ENCODE measurements at regions not wholly inside any gene's neighbourhood (a gene's known extent, or its start where the extent isn't known, plus 50 kb on each side); places are given as distances from the start of the nearest gene placed in this dataset.

GRCh38 chr2:144078802-144079724 lies 440.9 kb downstream of the ZEB2 start:
- DNase-seq (ENCODE audit: low spot score): no peak

GRCh38 chr2:144078106-144078505 lies 441.8 kb downstream of the ZEB2 start:
- no peak for DNase-seq (ENCODE audit: low spot score)

GRCh38 chr2:144074450-144074849 lies 445.5 kb downstream of the ZEB2 start:
- no peak for DNase-seq (ENCODE audit: low spot score)

DNA sequence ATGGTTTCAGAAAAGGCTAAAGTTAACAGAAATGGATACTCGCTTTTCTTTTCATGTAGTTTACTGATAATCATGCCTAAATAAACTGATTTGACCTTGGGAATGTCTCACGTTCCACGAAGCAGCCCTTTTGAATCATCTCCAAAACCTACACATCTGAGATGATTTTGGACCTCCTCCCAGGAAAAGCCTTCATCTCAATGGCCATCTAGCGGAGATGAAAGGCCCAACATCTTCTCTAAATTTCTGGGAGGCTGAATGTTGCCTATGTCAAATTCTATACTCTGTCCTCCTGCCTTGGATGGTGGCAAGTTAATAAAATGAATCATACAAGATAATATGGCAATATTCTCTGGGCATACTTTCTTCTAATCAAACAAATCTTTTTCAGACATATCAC lies 448.5 kb downstream of the ZEB2 start:
- no peak for DNase-seq (ENCODE audit: low spot score)

DNA sequence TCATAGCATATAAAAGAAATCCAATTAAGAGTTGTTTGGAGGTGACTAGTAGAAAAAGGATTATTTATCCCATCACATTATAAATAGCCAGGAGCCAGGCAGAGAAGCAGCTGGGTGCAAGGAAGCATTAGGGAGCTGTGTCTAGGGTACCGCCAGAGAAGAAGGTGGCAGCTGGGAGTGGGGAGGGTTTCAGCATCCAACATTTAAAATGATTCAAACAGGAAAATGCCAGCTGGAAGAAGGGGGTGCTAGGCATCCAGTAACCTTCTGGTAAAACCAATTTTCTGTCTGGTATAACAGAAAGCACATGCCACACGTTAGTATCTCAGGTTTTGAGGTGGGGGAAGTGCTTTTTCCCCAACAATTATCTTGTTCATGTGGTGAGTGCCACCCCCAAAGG lies 452.4 kb downstream of the ZEB2 start:
- no peak for DNase-seq (ENCODE audit: low spot score)

GRCh38 chr2:144063602-144064001 lies 456.3 kb downstream of the ZEB2 start:
- DNase-seq (ENCODE audit: low spot score): no peak

- DNase-seq (ENCODE audit: low spot score): no peak
Observed at GRCh38 chr2:144054911-144055310, 465.0 kb downstream of the ZEB2 start.

GRCh38 chr2:144052083-144052482 lies 467.8 kb downstream of the ZEB2 start:
- DNase-seq (ENCODE audit: low spot score): no peak

- DNase-seq (ENCODE audit: low spot score): no peak
Observed at GRCh38 chr2:144049137-144049536, 470.8 kb downstream of the ZEB2 start.

DNA sequence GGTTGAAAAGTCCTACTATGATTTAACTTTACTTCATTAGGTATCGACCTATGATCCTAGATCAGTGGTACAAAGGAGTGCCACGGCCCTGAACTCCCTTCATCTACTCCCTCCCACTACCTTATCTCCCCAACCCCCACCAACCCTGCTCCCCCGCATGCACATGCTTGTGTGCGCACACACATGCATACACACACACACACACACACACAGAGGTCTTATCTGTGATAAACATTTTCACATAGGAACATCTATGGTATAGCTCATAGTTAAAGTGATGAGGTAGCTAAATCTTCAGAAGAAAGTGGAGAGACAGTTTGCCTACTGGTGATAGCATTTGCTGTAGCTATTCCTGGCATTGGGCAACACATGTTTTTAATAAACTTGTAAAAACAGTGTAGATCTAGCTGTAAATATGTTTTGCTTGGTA lies 471.3 kb downstream of the ZEB2 start:
- DNase-seq (ENCODE audit: low spot score): no peak

- DNase-seq (ENCODE audit: low spot score): no peak
Observed at GRCh38 chr2:144042751-144043150, 477.2 kb downstream of the ZEB2 start.

- DNase-seq (ENCODE audit: low spot score): peak; percentile 14
Observed at GRCh38 chr2:144041612-144042011, 478.3 kb downstream of the ZEB2 start.

DNA sequence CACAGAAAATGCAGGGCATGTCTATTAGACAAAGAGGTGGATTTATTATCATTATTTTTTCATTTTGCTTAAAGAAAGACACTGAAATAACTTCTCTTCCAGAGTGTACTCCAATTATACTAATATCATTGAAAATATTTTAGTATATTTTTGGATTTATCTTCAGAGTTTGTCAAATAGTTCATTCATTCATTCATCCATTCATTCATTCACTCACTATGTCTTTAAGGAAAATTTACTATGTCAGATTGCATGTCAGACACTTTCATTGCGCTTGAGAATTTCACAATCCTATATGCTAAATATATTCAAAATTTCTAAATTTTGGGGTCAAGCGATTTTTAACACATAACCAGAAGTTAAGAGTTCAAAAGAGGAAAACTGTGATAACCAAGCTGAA lies 479.1 kb downstream of the ZEB2 start:
- no peak for DNase-seq (ENCODE audit: low spot score)

DNA sequence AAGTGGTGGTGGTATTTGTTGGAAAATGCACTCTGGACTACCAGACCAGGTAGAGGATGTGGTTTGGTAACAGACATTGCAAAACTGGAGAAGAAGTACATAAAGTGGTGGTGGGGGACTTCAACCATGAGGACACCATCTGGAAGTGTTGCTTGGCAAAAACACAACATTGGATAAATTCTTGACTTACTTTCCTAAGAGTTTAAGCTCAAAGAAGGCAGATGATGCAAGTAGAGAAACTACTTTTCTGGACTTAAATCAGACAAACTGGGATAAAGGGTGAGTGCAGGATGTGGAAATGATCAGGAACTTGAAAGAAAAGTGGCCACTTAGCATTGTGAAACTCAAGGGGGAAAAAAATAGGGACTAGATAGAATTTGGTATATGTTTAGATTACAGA lies 487.4 kb downstream of the ZEB2 start:
- no peak for DNase-seq (ENCODE audit: low spot score)

- DNase-seq (ENCODE audit: low spot score): no peak
Observed at GRCh38 chr2:144030791-144031190, 489.1 kb downstream of the ZEB2 start.

GRCh38 chr2:144027593-144027992 lies 492.3 kb downstream of the ZEB2 start:
- DNase-seq (ENCODE audit: low spot score): no peak

DNA sequence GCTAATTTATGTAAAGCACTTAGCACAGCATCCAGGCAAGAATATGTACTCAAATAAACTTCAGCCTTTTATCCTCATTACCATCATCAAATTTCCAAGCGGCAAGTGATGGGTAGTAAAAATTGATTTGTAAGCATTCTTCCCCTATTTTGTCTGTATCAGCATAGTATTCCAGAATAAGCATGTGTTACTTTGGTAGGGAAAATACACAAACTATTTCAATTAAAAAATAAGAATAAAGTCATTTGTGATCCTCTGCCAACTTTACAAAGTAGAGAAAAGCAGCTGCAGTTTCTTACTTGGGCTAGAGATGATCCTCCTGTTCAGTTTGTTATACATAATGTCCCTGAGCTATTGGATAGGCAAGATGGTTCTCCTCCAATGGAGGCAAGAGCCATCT lies 493.2 kb downstream of the ZEB2 start:
- DNase-seq (ENCODE audit: low spot score): no peak

- DNase-seq (ENCODE audit: low spot score): no peak
Observed at GRCh38 chr2:144020047-144020446, 499.9 kb downstream of the ZEB2 start.

DNA sequence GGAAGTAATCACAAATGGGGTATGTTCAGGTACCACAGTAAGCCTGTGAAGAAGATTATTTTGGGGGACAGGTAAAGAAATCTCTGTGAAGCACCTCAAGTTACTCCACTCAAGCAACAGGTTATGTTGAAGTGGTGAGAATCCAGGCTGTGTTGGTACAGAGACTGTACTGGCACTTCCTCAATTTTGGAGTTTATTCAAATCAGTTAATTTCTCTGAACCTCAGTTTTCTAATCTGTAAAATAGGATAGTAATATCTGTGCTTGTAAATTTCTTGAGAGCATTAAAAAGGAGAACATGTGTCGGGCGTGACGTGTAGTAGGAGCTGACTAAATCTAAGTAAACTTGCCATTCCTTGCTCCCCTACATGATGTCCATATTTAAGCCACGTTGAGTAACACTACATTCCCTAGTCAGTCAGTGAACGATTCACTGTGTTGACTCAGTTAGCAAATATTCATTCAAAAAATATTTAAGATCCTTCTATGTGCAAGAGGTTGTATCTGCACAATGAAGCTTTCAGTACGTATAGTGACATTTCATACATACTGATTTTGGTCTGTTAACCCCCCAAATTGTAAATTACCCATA lies 504.2 kb downstream of the ZEB2 start:
- DNase-seq (ENCODE audit: low spot score): no peak

GRCh38 chr2:144015036-144015435 lies 504.9 kb downstream of the ZEB2 start:
- DNase-seq (ENCODE audit: low spot score): no peak

- no peak for DNase-seq (ENCODE audit: low spot score)
Observed at GRCh38 chr2:144014103-144014502, 505.8 kb downstream of the ZEB2 start.

- DNase-seq (ENCODE audit: low spot score): no peak
Observed at GRCh38 chr2:144012304-144012703, 507.6 kb downstream of the ZEB2 start.

- no peak for DNase-seq (ENCODE audit: low spot score)
Observed at GRCh38 chr2:144011553-144011952, 508.4 kb downstream of the ZEB2 start.

DNA sequence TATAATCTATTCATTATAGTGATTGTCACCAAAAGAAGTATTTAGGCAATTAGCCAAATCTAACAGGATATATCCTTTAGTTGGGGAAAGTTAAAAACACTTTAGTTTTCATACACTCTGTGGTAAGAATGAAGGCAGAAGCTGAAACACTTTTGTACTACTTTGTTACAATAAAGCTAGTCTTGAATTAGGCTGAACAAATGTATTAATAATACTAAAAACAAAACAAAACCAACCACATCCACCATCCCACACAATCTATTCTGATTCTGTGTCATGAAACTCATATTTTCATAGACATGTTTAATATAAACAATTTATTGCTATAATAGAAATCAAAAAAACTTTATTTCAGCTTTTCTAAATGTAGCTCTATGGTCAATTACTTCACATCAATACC lies 508.8 kb downstream of the ZEB2 start:
- DNase-seq (ENCODE audit: low spot score): no peak
